ENCODE measurements at regions not wholly inside any gene's neighbourhood (a gene's known extent, or its start where the extent isn't known, plus 50 kb on each side); places are given as distances from the start of the nearest gene placed in this dataset.

GRCh38 chr21:31530364-31530763 lies 129.1 kb upstream of the SOD1 start:
- no peak for DNase-seq (ENCODE audit: low read depth)
- no peak overlapping the region for H3K4me3 ChIP-seq (ENCODE audit: low read depth, low read length)
- TF ChIP-seq CTCF (conservative IDR thresholded peaks at IDR 0.05; ENCODE audit: low read depth, low read length): no peak

- H3K4me3 ChIP-seq (ENCODE audit: low read depth, low read length): no peak overlapping the region
- DNase-seq (ENCODE audit: low read depth): no peak
- no peak for TF ChIP-seq CTCF (conservative IDR thresholded peaks at IDR 0.05; ENCODE audit: low read depth, low read length)
Observed at GRCh38 chr21:31529406-31529805, 130.1 kb upstream of the SOD1 start.

DNA sequence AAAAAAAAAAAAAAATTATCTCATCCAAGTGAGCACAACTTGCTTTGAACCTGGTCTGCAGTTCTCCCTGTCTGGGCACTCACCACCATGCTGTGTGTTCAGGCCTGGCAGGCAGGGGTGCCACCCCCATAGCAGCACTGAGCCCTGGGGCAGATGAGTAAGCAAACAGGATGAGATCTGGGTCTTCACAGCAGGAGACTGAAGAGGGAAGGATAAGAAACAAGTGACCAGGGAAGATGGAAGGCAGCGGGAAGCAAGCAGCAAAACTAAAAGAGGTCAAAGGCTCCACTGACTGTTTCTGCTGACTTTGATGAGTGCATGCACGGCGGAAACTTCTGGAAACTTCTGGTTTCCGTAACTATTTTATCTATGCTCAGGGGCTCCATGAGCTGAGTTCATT lies 133.5 kb upstream of the SOD1 start:
- no peak for DNase-seq (ENCODE audit: low read depth)
- no peak overlapping the region for H3K4me3 ChIP-seq (ENCODE audit: low read depth, low read length)
- TF ChIP-seq CTCF (conservative IDR thresholded peaks at IDR 0.05; ENCODE audit: low read depth, low read length): no peak

DNA sequence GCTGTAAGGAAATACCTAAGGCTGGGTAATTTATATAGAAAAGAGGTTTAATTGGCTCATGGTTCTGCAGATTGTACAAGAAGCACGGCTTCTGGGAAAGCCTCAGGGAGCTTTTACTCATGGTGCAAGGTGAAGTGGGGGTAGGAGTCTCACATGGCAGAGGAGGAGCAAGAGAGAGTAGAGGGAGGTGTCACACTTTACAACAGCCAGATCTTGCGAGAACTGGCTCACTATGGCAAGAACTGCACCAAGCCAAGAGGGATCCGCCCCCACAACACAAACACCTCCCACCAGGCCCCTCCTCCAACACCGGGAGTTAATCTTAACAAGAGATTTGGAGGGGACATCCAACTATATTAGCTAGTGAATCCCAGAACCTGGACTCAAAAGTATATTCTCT lies 135.4 kb upstream of the SOD1 start:
- no peak for DNase-seq (ENCODE audit: low read depth)
- TF ChIP-seq CTCF (conservative IDR thresholded peaks at IDR 0.05; ENCODE audit: low read depth, low read length): no peak
- H3K4me3 ChIP-seq (ENCODE audit: low read depth, low read length): no peak overlapping the region

DNA sequence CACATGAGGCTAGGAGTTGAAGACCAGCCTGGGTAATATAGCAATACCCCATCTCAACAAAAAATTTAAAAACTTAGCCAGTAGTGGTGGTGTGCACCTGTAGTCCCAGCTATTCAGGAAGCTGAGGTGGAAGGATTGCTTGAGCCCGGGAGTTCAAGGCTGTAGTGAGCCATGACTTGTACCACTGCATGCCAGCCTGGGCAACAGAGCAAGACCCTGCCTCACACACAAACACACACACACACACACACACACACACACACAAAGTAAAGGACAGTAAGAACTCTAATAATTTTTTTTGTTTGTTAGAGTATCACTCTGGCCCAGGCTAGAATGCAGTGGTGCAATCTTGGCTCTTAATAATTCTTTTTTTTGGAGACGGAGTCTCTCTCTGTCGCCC lies 138.0 kb upstream of the SOD1 start:
- TF ChIP-seq CTCF (conservative IDR thresholded peaks at IDR 0.05; ENCODE audit: low read depth, low read length): no peak
- DNase-seq (ENCODE audit: low read depth): no peak
- H3K4me3 ChIP-seq (ENCODE audit: low read depth, low read length): no peak overlapping the region

GRCh38 chr21:31520561-31521098 lies 138.9 kb upstream of the SOD1 start:
- no peak overlapping the region for H3K4me3 ChIP-seq (ENCODE audit: low read depth, low read length)
- no peak for DNase-seq (ENCODE audit: low read depth)
- TF ChIP-seq CTCF (conservative IDR thresholded peaks at IDR 0.05; ENCODE audit: low read depth, low read length): no peak

DNA sequence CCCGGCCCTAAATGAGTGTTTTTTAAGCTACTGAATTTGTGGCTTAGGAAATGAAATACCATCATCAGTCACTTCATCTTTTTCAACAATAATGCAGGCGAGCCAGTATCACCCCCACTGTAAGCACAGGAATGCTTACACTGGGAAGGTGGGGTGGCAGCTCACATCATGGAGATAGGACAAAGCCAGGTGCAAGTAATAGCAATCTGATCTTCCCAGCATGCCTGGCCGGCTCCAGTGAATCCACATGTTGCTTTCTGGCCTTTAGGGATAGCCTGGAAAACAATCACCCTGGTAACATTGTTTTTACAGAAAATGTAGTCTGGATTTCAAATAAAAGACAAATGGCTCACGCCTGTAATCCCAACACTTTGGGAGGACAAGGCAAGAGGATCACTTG lies 140.9 kb upstream of the SOD1 start:
- no peak overlapping the region for H3K4me3 ChIP-seq (ENCODE audit: low read depth, low read length)
- no peak for DNase-seq (ENCODE audit: low read depth)
- TF ChIP-seq CTCF (conservative IDR thresholded peaks at IDR 0.05; ENCODE audit: low read depth, low read length): no peak

All from epithelial cell of proximal tubule (primary cell).